Tibial nerve (tissue), 4 donors: ENCODE measurements at regions not wholly inside any gene's neighbourhood (a gene's known extent, or its start where the extent isn't known, plus 50 kb on each side); places are given as distances from the start of the nearest gene placed in this dataset.

ENCODE experiments used
- DNase-seq, 2 donors: peaks; one replicate each; pipeline ENCODE4 v3.0.0-alpha.2; 2019; ENCODE audit warnings: low spot score in 2 of 2
- H3K27ac ChIP-seq, 4 donors: fragments of 200-600 bp; sonication (generic) in 3 of 4; one replicate each; pipeline ENCODE4 v1.5.1; 2017 to 2019; ENCODE audit warnings: mild to moderate bottlenecking in 1 of 4
- H3K27me3 ChIP-seq, 2 donors: fragments of 200-600 bp; sonication (generic) in 1 of 2; one replicate each; pipeline versions ENCODE4 v1.5.1 to v1.6.0; 2017 to 2019
- H3K36me3 ChIP-seq, 3 donors: fragments of 200-600 bp; sonication (generic); one replicate each; pipeline ENCODE4 v1.5.1; 2018 to 2019
- H3K4me1 ChIP-seq, 4 donors: fragments of 200-600 bp; sonication (generic) in 3 of 4; one replicate each; pipeline ENCODE4 v1.5.1; 2017 to 2019
- H3K4me3 ChIP-seq, 4 donors: fragments of 200-600 bp; sonication (generic) in 3 of 4; one replicate each; pipeline ENCODE4 v1.5.1; 2017 to 2019; ENCODE audit warnings: mild to moderate bottlenecking in 1 of 4, moderate library complexity in 1 of 4
- H3K9me3 ChIP-seq, 4 donors: fragments of 200-600 bp; sonication (generic) in 3 of 4; one replicate each; pipeline ENCODE4 v1.5.1; 2017 to 2019
- CTCF ChIP-seq, 5 experiments: fragments of 200-600 bp in 3 of 5; fragments of 450-650 bp in 2 of 5; sonication (generic) in 3 of 5; IDR thresholded peaks; one replicate each; pipeline ENCODE4 v1.5.1; 2016 to 2019; ENCODE audit warnings: antibody characterized with exemption in 5 of 5, mild to moderate bottlenecking in 3 of 5, moderate library complexity in 2 of 5
- EP300 ChIP-seq, 2 donors: sonication (generic); formaldehyde crosslinking; IDR thresholded peaks; one replicate each; pipeline ENCODE4 v1.6.1; 2017; ENCODE audit warnings: antibody characterized with exemption in 2 of 2, mild to moderate bottlenecking in 1 of 2
- POLR2A ChIP-seq, 2 donors: fragments of 450-650 bp; IDR thresholded peaks; one replicate each; pipeline ENCODE4 v1.6.1; 2017; ENCODE audit warnings: antibody characterized with exemption in 2 of 2, mild to moderate bottlenecking in 2 of 2, moderate library complexity in 2 of 2
- WGBS, 2 donors: methylation state at CpG; one replicate each; pipeline ENCODE4 v1.1.5; 2018; 5-methylcytosine and 5-hydroxymethylcytosine counted together

- WGBS, 2 donors = 40 to 42% methylated on average over 9 of the region's 9 CpGs
Measured at GRCh38 chr6:90375681-90376439, 79.2 kb upstream of the BACH2 start.

GRCh38 chr6:90374201-90374600, 77.6 kb upstream of the BACH2 start:
- 66 to 79% methylated on average over 4 of the region's 4 CpGs for WGBS, 2 donors

More at GRCh38 chr6:90375681-90376439, 79.2 kb upstream of the BACH2 start:
- TF ChIP-seq CTCF (IDR thresholded peaks at IDR 0.05) (no peak), EP300 (IDR thresholded peaks at IDR 0.05) (peak in 1 of 2 donors; percentile 30), POLR2A (IDR thresholded peaks at IDR 0.05) (no peak)
- H3K27ac ChIP-seq = peak overlapping the region; percentile 4 to 61 (median 26)
- H3K27me3 ChIP-seq = no peaks in the 10 kb centered on the region
- DNase-seq = peak in 1 of 2 donors; percentile 16
- no peak overlapping the region for H3K4me3 ChIP-seq
- H3K9me3 ChIP-seq = no peaks in the 10 kb centered on the region
- H3K36me3 ChIP-seq = no peaks in the 10 kb centered on the region
- H3K4me1 ChIP-seq = peaks cover 0 to 12% (median 2%) of the 10 kb centered on the region in 4 donors

GRCh38 chr6:90372885-90373284, 76.2 kb upstream of the BACH2 start:
- H3K4me3 ChIP-seq = no peak overlapping the region
- H3K36me3 ChIP-seq = no peaks in the 10 kb centered on the region
- no peaks in the 10 kb centered on the region for H3K9me3 ChIP-seq
- H3K27me3 ChIP-seq = no peaks in the 10 kb centered on the region
- no peak for TF ChIP-seq EP300 (IDR thresholded peaks at IDR 0.05)
- DNase-seq = no peak
- 90 to 91% methylated on average over 2 of the region's 2 CpGs for WGBS, 2 donors
- H3K4me1 ChIP-seq = peaks cover 0 to 29% (median 7%) of the 10 kb centered on the region in 4 donors
- no peak overlapping the region for H3K27ac ChIP-seq

More at GRCh38 chr6:90374201-90374600, 77.6 kb upstream of the BACH2 start:
- DNase-seq = no peak
- peaks cover 0 to 17% (median 7%) of the 10 kb centered on the region in 4 donors for H3K4me1 ChIP-seq
- H3K27me3 ChIP-seq = no peaks in the 10 kb centered on the region
- H3K4me3 ChIP-seq = no peak overlapping the region
- H3K27ac ChIP-seq = no peak overlapping the region
- no peaks in the 10 kb centered on the region for H3K36me3 ChIP-seq
- TF ChIP-seq EP300 (IDR thresholded peaks at IDR 0.05) (no peak), CTCF (IDR thresholded peaks at IDR 0.05) (no peak), POLR2A (IDR thresholded peaks at IDR 0.05) (no peak)
- no peaks in the 10 kb centered on the region for H3K9me3 ChIP-seq

GRCh38 chr6:90372450-90372849, 75.8 kb upstream of the BACH2 start:
- H3K4me3 ChIP-seq = no peak overlapping the region
- TF ChIP-seq POLR2A (IDR thresholded peaks at IDR 0.05) (no peak), EP300 (IDR thresholded peaks at IDR 0.05) (no peak), CTCF (IDR thresholded peaks at IDR 0.05) (no peak)
- H3K27me3 ChIP-seq = no peaks in the 10 kb centered on the region
- no peak overlapping the region for H3K27ac ChIP-seq
- DNase-seq = no peak
- no peaks in the 10 kb centered on the region for H3K9me3 ChIP-seq
- no peaks in the 10 kb centered on the region for H3K36me3 ChIP-seq
- 84 to 88% methylated on average over 5 of the region's 5 CpGs for WGBS, 2 donors
- peaks cover 0 to 29% (median 7%) of the 10 kb centered on the region in 4 donors for H3K4me1 ChIP-seq

GRCh38 chr6:90370493-90370959, 73.9 kb upstream of the BACH2 start:
- TF ChIP-seq EP300 (IDR thresholded peaks at IDR 0.05) (no peak), POLR2A (IDR thresholded peaks at IDR 0.05) (no peak), CTCF (IDR thresholded peaks at IDR 0.05) (no peak)
- Histone ChIP-seq H3K4me3 (no peak overlapping the region), H3K36me3 (no peaks in the 10 kb centered on the region), H3K27me3 (no peaks in the 10 kb centered on the region), H3K9me3 (no peaks in the 10 kb centered on the region), H3K27ac (no peak overlapping the region), H3K4me1 (peaks cover 0 to 19% (median 4%) of the 10 kb centered on the region in 4 donors)
- WGBS, 2 donors = 44 to 72% methylated on average over 1 of the region's 1 CpG
- no peak for DNase-seq
